HG03196 (cell line): ENCODE measurements at regions not wholly inside any gene's neighbourhood (a gene's known extent, or its start where the extent isn't known, plus 50 kb on each side); places are given as distances from the start of the nearest gene placed in this dataset.
"Not testable (repeated sequence)": the region's sequence is repeated elsewhere in the genome, so short reads cannot be mapped to it uniquely, and the experiment has no call there.

ENCODE experiments used
- ATAC-seq: cut with Tn5 transposase; IDR thresholded peaks from one replicate; pipeline ENCODE4 v1.9.1; 2021; ENCODE audit not compliant: unreplicated experiment

- peak; percentile 55 for ATAC-seq
Measured at GRCh38 chr15:30755036-30755687, 129.2 kb downstream of the ARHGAP11B start.

DNA sequence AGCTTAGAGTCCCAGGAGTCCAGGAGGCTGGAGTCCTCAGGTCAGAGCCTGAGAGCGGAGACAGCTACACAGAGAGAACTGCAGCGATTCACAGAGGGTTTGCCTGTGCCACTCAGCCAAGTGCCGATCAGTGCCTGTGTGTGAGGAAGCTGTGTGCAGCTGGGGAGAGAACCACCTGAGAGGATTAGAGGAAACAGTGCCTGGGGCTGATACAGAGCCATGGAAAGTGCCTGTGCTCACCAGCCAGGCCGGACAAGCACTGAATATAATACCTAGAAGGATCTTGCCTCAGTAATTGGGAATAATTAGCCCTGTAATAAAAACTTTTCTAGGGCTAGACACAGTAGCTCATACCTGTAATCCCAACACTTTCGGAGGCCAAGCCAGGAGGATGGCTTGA is 134.7 kb downstream of the ARHGAP11B start:
- ATAC-seq = not testable (repeated sequence)

GRCh38 chr15:30761365-30761764 is 135.4 kb downstream of the ARHGAP11B start:
- ATAC-seq = not testable (repeated sequence)

GRCh38 chr15:30769390-30770124 is 134.2 kb upstream of the FAN1 start:
- ATAC-seq = not testable (repeated sequence)

DNA sequence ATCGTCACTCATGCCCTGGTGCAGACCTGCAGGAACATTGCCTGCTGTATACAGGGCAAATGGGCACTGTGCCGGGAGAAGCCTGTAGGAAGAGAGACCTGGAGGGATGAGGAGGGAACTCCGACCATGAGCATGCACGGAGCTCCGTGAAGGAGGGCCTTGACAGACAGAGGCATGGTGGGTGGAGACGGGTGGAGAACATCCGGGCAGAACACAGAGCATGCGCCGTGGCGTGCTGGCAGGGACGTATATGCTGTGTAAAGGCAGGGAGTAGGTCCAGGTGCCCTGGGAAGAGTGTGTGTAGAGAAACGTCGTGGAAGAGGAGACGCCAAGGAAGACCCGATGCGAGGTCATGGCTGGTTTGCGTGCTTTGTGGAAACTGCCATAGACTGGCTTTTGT is 133.0 kb upstream of the FAN1 start:
- ATAC-seq = no peak

GRCh38 chr15:30783019-30783418 is 120.7 kb upstream of the FAN1 start:
- ATAC-seq = no peak

- ATAC-seq = no peak
Measured at GRCh38 chr15:30788595-30788994, 115.1 kb upstream of the FAN1 start.

GRCh38 chr15:30791239-30792175 is 112.2 kb upstream of the FAN1 start:
- ATAC-seq = no peak

DNA sequence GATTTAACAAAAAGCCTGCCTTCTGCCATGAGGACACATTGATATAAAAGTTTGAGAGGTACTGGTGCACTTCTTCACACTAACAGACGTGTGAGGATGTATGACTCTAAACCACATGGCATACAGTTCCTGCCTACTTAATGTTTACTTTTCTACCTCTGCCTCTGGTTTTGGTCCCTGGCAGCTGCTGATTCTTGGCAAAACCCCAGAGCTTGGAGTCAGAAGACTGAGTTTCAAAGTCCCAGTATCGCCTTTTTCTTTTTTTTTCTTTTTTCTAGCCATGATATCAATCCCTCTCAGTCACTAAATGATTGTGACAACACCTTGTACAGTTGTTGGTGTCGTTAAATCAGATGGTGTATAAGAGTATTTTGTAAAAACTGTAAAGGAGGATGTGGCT is 110.9 kb upstream of the FAN1 start:
- not testable (repeated sequence) for ATAC-seq

- no peak for ATAC-seq
Measured at GRCh38 chr15:30794388-30794787, 109.3 kb upstream of the FAN1 start.

DNA sequence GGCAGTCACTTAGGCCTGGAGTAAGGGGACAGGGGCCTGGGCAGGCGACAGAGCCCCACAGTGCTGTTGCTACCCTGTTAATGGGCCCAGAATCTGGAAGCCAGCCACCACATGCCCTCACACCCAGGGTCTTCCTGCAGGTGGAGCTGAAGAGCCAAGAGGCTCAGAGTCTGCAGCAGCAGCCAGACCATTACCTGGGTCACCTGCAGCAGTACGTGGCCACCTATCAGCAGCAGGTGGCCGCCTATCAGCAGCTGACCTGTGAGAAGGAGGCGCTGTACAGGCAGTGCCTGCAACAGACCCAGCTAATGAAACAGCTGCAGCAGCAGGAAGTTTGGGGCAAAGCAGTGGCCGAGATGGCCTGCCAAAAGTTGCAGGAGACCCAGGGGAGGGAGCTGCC is 104.2 kb upstream of the FAN1 start:
- not testable (repeated sequence) for ATAC-seq

DNA sequence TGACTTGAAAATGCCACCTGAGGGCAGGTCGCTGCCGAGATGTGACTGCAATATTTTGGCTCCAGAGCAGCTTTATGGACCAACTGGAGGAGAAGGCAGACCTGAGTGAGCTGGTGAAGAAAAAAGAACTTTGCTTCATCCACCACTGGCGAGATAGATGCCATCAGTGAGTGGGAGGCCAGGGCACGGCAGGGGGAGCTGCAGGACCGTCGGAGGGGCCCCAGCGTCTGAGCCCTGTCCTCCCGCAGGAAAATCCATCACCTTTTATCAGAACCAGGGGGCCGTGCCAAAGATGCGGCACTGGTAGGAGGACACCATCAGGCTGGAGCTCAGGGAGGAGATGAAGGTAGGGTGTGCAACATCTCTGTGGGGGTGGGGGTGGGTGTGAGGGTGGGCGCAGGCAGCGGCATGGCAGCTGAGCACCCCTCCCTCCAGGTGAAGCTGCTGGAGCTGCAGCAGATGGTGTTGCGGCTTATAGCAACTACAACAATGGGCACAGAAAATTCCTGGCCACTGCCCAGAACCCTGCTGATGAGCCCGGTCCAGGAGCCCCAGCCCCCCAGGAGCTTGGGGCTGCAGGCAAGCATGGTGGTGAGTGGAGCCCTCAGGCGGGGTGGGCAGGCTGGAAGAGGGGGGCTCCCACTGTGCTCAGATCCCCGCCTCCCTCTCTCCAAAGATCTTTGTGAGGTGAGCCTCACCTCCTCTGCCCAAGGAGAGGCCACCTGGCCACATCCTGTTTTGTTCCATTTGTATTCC is 102.4 kb upstream of the FAN1 start:
- ATAC-seq = not testable (repeated sequence)

GRCh38 chr15:30802001-30802400 is 101.7 kb upstream of the FAN1 start:
- not testable (repeated sequence) for ATAC-seq

DNA sequence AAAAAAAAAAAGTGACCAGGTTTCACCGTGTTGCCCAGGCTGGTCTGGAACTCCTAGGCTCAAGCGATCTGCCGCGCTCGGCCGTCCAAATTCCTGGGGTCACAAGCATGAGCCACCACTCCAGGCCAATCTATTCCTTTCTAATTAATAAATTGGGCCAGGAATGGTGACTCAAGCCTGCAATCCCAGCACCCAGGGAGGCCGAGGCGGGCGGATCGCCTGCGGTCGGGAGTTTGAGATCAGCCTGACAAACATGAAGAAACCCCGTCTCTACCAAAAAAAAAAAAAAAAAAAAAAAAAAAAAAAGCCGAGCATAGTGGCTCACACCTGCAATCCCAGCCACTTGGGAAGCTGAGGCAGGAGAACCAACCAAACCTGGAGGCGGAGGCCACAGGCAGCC is 100.0 kb upstream of the FAN1 start:
- not testable (repeated sequence) for ATAC-seq

DNA sequence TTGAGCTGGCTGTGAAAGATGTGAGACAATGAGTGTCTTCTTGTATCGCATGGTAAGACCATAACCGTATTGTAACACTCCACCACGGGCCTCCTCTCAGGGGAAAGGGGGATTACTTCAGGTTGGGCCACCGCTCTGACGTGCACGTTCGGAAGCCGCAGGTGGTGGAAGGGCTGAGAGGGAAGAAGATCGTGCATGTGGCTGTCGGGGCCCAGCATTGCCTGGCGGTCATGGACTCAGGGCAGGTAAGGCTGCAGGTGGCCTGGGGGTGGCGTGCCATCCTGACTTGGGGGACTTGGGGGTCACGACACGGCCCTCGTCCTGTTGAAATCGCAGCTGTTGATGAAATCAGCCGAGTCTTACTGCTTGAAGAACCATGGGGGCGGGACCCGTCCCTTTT is 87.3 kb upstream of the FAN1 start:
- no peak for ATAC-seq

- not testable (repeated sequence) for ATAC-seq
Measured at GRCh38 chr15:30823068-30823813, 80.5 kb upstream of the FAN1 start.

DNA sequence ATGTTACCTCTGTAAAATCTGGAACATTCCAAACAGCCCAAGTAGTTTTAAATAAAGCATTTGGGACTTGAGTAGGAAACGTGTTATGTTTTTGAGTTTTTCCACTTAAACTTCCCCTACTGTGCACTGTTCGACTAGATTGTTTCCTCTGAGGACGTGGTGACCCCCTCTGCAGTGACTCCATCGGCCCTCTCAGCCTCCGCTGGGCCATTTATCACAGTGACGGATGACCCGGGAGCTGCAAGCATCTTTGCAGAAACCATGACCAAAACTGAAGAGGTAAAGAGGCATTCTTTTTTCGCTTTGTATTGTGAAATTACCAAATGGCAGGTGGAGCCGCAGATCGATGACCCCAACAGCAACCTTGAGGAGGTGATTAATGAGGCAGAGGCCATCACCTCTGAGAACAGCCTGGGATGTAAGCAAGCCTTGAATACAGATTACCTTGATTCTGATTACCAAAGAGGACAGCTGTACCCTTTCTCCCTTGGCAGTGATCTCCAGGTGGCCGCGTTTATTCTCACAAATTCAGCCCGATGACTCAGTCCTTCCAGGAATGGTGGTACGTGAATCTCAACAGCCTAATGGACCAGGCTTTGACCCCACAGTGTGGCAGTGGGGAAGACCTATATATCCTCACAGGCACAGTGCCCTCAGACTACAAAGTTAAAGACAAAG is 79.1 kb upstream of the FAN1 start:
- no peak for ATAC-seq

- no peak for ATAC-seq
Measured at GRCh38 chr15:30827625-30828303, 76.0 kb upstream of the FAN1 start.

DNA sequence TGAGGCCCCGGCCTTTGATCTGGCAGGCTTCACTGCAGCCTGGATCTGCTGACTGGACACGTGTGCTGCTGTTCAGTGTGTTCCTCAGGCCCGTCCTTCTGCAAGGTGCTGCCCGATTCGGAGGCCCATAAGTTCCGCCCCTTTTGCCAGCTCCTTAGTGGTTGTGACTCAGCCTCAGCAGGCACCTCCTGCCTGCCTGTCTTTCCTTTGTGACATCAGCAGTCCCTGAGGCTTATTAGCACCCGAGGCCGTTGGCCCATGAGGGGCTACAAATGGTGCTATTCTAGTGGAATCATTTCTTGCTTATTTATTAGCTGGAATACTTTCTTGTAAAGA is 75.4 kb upstream of the FAN1 start:
- not testable (repeated sequence) for ATAC-seq
